ENCODE measurements at regions not wholly inside any gene's neighbourhood (a gene's known extent, or its start where the extent isn't known, plus 50 kb on each side); places are given as distances from the start of the nearest gene placed in this dataset.
"Not testable (repeated sequence)": the region's sequence is repeated elsewhere in the genome, so short reads cannot be mapped to it uniquely, and the experiment has no call there.

- H3K27ac ChIP-seq (ENCODE audit: low read depth, low read length), result no peak overlapping the region
- WGBS, 3 donors, result 53 to 92% (median 90%) methylated on average over 4 of the region's 4 CpGs
These were observed 208.8 kb upstream of the IGFBP3 start for GRCh38 chr7:46129831-46130230.

DNA sequence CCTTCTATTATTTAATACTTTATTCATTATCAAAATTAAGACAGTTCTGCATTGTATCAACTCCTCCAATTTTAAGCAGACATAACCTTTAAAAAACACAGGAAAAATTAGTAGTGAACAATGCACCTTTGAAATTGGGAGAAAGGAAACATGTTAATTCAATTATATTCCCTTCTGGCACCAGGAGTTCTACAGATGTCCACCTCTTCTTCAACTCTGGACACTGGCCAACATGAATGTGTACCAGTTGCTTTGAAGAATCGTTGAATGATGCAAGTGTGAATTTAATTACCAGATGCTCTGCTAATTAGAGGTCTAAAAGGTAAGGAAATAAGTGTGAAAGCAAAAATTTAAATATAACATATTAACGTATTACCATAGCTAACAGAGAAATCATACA, 206.7 kb upstream of the IGFBP3 start:
- WGBS, 3 donors, result 62 to 70% (median 63%) methylated on average over 2 of the region's 2 CpGs
- H3K27ac ChIP-seq (ENCODE audit: low read depth, low read length), result no peak overlapping the region

DNA sequence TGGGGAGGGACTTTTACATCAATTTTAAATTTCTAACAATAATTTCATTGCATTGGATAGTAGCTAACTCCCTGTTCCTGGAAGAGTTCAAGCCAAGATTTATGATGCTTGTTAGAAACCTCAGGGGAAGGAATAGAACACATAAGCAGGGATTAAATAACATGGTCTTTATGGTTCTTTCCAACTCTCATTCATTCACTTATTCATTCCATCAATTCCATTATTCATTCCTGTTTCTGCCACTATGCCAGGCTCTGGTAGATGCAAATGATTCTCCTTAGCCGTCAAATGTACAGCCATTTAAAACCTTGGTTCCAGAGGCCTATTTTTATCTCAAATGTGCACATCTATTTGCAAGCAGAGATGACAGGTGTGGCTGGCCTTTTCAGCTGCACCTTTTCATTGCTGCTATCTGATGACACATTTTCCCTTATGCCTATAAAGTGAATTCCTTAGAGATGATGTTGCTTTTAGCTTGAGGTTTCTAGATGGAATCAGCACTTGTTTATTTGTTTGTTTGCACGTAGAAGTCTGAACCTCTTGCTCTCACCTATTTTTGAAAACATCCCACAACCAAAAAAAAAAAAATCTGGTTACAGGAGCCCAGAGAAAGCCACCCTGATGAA, 205.7 kb upstream of the IGFBP3 start:
- WGBS, 3 donors, result 64 to 95% (median 87%) methylated on average over 2 of the region's 2 CpGs
- H3K27ac ChIP-seq (ENCODE audit: low read depth, low read length), result no peak overlapping the region

DNA sequence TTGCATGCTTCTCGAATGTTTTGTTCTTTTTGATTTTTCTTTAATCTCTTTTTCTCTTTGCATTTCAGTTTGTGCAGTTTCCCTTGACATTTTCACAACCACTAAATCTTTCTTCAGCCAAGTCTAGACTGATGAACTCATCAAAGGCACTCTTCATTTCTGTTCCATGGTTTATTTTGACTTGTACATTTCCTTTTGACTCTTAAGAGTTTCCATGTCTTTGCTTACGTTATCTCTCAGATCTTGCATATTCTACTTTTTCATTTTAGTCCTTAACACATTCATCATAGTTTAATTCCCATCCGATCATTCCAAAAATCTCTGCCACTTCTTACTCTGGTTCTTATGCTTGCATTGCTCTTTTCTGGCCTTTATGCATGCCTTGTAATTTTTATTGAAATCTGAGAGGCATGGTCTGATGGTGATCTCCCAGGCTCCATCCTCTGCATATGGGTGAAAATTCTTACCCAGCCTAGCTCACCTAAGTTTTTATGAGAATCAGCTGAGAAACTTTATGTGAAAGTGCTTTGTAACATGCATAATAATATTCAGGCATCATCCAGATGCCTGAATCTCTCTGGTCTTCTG, 202.8 kb upstream of the IGFBP3 start:
- 87 to 92% (median 90%) methylated on average over 3 of the region's 3 CpGs for WGBS, 3 donors

GRCh38 chr7:46115410-46115809, 194.3 kb upstream of the IGFBP3 start:
- WGBS, 3 donors, result 63 to 84% (median 71%) methylated on average over 3 of the region's 3 CpGs
- H3K27ac ChIP-seq (ENCODE audit: low read depth, low read length), result no peak overlapping the region

More for the DNA sequence above, 202.8 kb upstream of the IGFBP3 start:
- H3K27ac ChIP-seq (ENCODE audit: low read depth, low read length), result no peak overlapping the region

DNA sequence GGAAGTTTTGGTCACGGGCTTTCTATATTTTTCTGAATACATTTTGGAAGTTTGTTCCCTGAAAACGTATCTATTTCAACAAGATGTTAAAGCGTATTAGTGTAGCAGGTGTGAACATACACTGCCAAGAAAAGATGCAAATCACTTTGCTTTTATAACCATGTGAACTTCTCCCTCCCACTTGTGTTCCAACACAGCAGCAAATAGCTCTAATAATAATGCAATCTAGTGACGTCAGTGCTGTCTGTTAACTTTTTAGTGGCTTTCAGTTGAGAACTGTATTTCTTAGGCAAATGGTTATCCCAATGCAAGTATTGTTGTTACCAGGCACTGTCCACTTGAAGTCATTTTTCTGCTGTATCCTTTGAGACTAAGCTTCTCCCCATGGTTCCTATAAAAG, 188.4 kb upstream of the IGFBP3 start:
- WGBS, 3 donors, result 70 to 80% (median 80%) methylated on average over 4 of the region's 4 CpGs
- no peak overlapping the region for H3K27ac ChIP-seq (ENCODE audit: low read depth, low read length)

DNA sequence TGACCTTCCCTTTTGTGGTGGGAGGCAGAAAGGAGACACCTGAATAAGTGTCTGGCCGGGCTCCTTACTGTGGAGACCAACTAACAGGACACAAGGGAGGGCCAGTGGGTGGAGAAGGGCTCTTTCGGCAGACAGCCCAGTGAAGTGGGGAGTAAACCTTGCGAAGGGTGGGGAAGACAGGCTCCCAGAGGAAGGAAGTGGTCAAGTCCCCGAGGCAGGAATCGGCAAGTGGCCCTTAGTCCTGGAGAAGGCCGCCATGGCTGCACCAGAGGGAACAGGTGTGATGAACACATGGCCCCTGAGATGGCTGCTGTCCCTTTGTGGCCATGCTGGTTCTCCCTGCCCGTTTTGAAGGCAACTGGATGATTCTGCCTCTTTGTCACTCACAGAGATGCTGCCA, 187.2 kb upstream of the IGFBP3 start:
- H3K27ac ChIP-seq (ENCODE audit: low read depth, low read length), result no peak overlapping the region
- 80 to 85% (median 82%) methylated on average over 7 of the region's 7 CpGs for WGBS, 3 donors

DNA sequence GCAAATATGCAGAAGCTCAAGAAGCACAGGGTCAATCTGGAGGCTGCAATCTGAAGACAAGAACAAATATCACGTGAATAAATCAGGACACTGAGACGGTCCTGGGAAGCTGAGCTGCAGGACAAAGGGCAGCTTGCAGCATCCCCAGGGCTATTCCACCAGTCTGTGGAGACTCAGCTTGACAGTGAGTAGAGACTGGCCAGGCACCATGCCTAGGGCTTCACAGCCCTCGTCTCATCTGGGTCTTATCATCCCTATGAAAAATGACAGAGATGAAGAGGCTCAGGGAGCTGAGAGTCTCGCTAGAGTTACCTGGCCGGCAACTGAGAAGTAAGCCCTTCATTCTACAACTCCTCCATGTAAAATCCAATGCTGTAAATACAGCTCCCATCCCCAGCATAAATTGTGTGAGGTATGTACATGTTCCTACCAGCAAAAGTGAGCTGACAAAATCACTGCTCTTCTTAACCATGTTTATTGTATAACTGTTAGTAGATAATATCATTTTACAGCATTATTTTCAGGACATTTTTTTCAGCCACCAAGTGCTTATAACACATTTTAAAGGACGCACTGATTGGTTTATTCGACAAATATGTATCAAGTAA, 186.6 kb upstream of the IGFBP3 start:
- 56 to 82% (median 77%) methylated on average over 7 of the region's 7 CpGs for WGBS, 3 donors
- H3K27ac ChIP-seq (ENCODE audit: low read depth, low read length), result no peak overlapping the region

GRCh38 chr7:46100521-46100920, 179.4 kb upstream of the IGFBP3 start:
- 89 to 91% (median 90%) methylated on average over 1 of the region's 1 CpG for WGBS, 3 donors
- H3K27ac ChIP-seq (ENCODE audit: low read depth, low read length), result no peak overlapping the region

GRCh38 chr7:46099076-46099475, 178.0 kb upstream of the IGFBP3 start:
- no peak overlapping the region for H3K27ac ChIP-seq (ENCODE audit: low read depth, low read length)
- WGBS, 3 donors, result 65 to 76% (median 72%) methylated on average over 1 of the region's 1 CpG

- WGBS, 3 donors, result 43 to 67% (median 56%) methylated on average over 1 of the region's 1 CpG
- no peak overlapping the region for H3K27ac ChIP-seq (ENCODE audit: low read depth, low read length)
These were observed 170.0 kb upstream of the IGFBP3 start for GRCh38 chr7:46091071-46091470.

DNA sequence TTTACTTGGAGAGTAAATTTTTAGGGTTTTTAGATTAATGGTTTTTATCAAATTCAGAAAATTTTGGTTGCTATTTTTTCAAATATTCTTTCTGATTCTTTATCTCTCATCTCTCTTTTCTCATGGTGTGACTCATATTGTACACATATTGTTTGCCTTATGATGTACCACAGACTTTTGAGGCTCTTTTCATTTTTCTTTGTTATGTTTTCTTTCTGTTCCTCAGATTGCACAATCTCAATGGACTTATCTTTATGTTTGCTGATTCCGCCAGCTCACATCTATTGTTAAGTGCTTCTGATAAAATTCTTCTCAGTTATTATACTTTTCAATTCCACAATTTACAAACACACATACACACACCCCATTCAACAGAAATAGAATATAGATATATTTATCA, 168.2 kb upstream of the IGFBP3 start:
- WGBS, 3 donors, result 81 to 97% (median 93%) methylated on average over 1 of the region's 1 CpG
- no peak overlapping the region for H3K27ac ChIP-seq (ENCODE audit: low read depth, low read length)

- H3K27ac ChIP-seq (ENCODE audit: low read depth, low read length), result not testable (repeated sequence)
- WGBS, 3 donors, result 87 to 96% (median 94%) methylated on average over 2 of the region's 2 CpGs
These were observed 167.4 kb upstream of the IGFBP3 start for GRCh38 chr7:46088486-46088885.

GRCh38 chr7:46080595-46081159, 159.6 kb upstream of the IGFBP3 start:
- H3K27ac ChIP-seq (ENCODE audit: low read depth, low read length), result no peak overlapping the region
- WGBS, 3 donors, result 80 to 84% (median 84%) methylated on average over 4 of the region's 4 CpGs

GRCh38 chr7:46079421-46079820, 158.3 kb upstream of the IGFBP3 start:
- H3K27ac ChIP-seq (ENCODE audit: low read depth, low read length), result no peak overlapping the region
- whole genome bisulfite sequencing, 3 donors, result 63 to 90% (median 81%) methylated on average over 2 of the region's 2 CpGs

- 8 to 15% (median 15%) methylated on average over 1 of the region's 1 CpG for WGBS, 3 donors
- H3K27ac ChIP-seq (ENCODE audit: low read depth, low read length), result no peak overlapping the region
These were observed 155.5 kb upstream of the IGFBP3 start for GRCh38 chr7:46076527-46076926.

DNA sequence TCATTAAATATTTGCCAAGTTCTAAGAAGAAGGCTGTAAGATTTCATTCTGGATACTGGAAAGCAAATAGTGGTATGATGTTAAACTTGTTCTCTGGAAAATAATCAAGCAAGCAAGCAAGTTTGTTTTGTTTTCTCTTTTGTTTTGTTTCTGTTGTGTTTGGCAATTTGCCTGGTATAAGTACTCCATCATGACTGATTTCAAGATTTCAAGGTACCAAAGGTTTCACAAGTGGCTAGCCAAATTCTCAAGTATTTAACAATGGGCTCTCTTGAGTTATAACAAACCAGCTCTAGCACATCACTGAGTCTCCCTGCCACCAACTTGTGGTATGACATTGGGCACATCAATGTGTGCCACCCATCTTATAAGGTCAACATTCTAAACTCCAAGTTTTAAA, 151.7 kb upstream of the IGFBP3 start:
- no peak overlapping the region for H3K27ac ChIP-seq (ENCODE audit: low read depth, low read length)

DNA sequence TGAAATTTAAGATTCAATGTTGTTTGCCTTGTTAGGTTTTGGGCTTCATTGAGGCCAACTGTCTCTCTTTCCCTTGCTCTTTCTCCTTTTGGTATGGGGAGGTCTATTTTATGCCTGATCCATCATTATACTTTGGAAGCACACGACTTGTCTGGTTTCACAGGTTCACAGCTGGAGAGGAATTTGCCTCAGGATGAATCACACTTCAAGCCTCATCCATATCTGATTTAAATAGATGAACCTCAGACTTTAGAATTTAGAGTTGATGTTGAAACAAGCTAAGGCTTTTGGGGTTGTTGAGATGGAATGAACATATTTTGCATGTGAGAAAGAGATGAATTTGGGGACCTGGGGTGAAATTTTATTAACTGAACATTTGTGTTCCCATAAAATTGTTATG, 150.5 kb upstream of the IGFBP3 start:
- no peak overlapping the region for H3K27ac ChIP-seq (ENCODE audit: low read depth, low read length)
- 73 to 80% (median 74%) methylated on average over 1 of the region's 1 CpG for WGBS, 3 donors

DNA sequence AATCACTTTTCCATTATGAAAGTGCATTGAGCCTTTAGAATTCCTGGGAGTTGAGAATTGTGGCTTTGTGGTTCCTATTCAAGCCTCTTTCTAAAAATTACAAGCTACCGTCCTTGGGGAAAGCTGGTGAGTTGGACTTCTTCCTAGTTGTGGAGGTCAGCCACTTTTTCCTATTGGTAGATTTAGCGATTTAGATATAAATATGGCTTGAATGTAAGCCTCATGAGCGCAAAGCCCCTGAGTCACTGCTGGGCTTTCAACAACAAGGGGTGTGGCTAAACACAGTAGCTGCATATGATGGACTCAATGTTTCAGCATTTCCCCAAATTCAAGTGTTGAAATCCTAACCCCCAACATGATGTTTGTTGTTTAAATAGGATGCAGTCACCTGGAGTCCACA, 150.0 kb upstream of the IGFBP3 start:
- WGBS, 3 donors, result 67 to 78% (median 75%) methylated on average over 3 of the region's 3 CpGs

GRCh38 chr7:46068159-46068558, 147.1 kb upstream of the IGFBP3 start:
- H3K27ac ChIP-seq (ENCODE audit: low read depth, low read length), result no peak overlapping the region
- WGBS, 3 donors, result 55 to 84% (median 84%) methylated on average over 2 of the region's 2 CpGs

More for the DNA sequence above, 150.0 kb upstream of the IGFBP3 start:
- no peak overlapping the region for H3K27ac ChIP-seq (ENCODE audit: low read depth, low read length)

Data from adipose tissue (tissue), 3 donors.